ENCODE measurements at regions not wholly inside any gene's neighbourhood (a gene's known extent, or its start where the extent isn't known, plus 50 kb on each side); places are given as distances from the start of the nearest gene placed in this dataset.
"Not testable (repeated sequence)": the region's sequence is repeated elsewhere in the genome, so short reads cannot be mapped to it uniquely, and the experiment has no call there.

DNA sequence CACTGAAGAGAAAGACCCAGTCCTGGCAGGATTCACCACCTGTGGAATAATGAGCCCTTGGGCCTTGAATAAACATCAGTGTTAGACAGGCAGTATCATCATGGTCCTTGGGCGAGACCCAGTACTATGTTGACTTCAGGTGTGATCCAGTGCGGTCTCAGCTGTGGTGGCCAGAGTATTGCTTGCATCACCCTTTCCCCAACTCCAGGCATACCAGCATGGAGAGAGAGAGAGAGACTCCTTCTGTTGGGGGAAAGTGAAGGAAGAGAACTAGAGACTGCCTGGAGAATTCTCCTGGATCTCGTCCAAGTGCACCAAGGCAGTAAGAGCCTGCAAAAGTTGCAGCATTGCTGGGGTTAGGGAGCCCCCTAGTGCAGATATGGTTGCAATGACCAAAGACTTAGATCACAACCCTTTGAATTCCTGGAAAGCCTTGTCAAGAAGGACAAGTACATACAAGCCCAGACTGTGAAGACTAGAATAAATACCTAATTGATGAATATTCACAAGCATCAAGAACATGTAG is 61.1 kb upstream of the VAMP7 start:
- peak; percentile 79 for DNase-seq (ENCODE audit: low spot score)
- CTCF ChIA-PET = no interaction called here
- no peak overlapping the region for H3K4me3 ChIP-seq (ENCODE audit: low read depth, low read length, poor library complexity, severe bottlenecking)
- H3K4me1 ChIP-seq (ENCODE audit: insufficient read depth, low read length, poor library complexity, severe bottlenecking) = no peaks in the 10 kb centered on the region
- no peaks in the 10 kb centered on the region for H3K36me3 ChIP-seq (ENCODE audit: insufficient read depth, low read length, poor library complexity, severe bottlenecking)
- no peak overlapping the region for H3K27ac ChIP-seq (ENCODE audit: low read depth, low read length, poor library complexity, severe bottlenecking)
- no peaks in the 10 kb centered on the region for H3K27me3 ChIP-seq (replicated peaks; ENCODE audit: insufficient read depth, low read depth, low read length, poor library complexity)
- POLR2A ChIA-PET (ENCODE audit: low non-redundant PET) = no interaction called here
- peak; percentile 70 for TF ChIP-seq CTCF (conservative IDR thresholded peaks at IDR 0.05; ENCODE audit: low read depth, low read length)
- TF ChIP-seq EZH2 (IDR thresholded peaks at IDR 0.05; ENCODE audit: borderline replicate concordance, low read depth, low read length, poor library complexity, severe bottlenecking) = no peak
- H3K9me3 ChIP-seq (ENCODE audit: low read depth, low read length, poor library complexity, severe bottlenecking) = no peaks in the 10 kb centered on the region
- BruUV-seq (replicated peaks) = no TSS peak
- intact Hi-C loops (cut with micrococcal nuclease; ENCODE audit: unreplicated experiment) = loop anchor here (1.0 to 5.0 kb wide), 2 partner anchors 726 to 903 kb away; no protein-coding TSS in a partner anchor

DNA sequence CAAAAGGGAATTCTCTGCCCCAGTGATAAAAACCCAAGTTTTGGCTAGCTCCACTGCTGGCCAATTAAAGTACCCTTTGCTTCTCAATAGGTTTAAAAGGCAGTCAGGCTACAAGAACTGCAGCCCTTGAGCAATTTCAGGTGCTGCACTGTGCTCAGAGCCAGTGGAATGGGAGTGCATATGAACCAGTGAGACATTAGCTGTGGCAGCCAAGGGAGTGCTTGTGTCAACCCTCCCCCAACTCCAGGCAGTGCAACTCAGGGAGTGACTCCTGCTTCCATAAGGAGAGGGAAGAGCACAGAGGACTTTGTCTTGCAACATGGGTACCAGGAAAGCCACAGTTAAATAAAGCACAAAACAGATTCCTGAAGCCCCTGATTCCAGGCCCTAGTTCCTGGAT is 61.6 kb upstream of the VAMP7 start:
- H3K9me3 ChIP-seq (ENCODE audit: low read depth, low read length, poor library complexity, severe bottlenecking) = no peaks in the 10 kb centered on the region
- ChIA-PET CTCF (no interaction called here), POLR2A (ENCODE audit: low non-redundant PET) (no interaction called here)
- no peaks in the 10 kb centered on the region for H3K27me3 ChIP-seq (replicated peaks; ENCODE audit: insufficient read depth, low read depth, low read length, poor library complexity)
- intact Hi-C loops (cut with micrococcal nuclease; ENCODE audit: unreplicated experiment) = no loop called here
- no peak overlapping the region for H3K4me3 ChIP-seq (ENCODE audit: low read depth, low read length, poor library complexity, severe bottlenecking)
- no peaks in the 10 kb centered on the region for H3K4me1 ChIP-seq (ENCODE audit: insufficient read depth, low read length, poor library complexity, severe bottlenecking)
- TF ChIP-seq EZH2 (IDR thresholded peaks at IDR 0.05; ENCODE audit: borderline replicate concordance, low read depth, low read length, poor library complexity, severe bottlenecking) (no peak), CTCF (conservative IDR thresholded peaks at IDR 0.05; ENCODE audit: low read depth, low read length) (no peak)
- no peaks in the 10 kb centered on the region for H3K36me3 ChIP-seq (ENCODE audit: insufficient read depth, low read length, poor library complexity, severe bottlenecking)
- H3K27ac ChIP-seq (ENCODE audit: low read depth, low read length, poor library complexity, severe bottlenecking) = no peak overlapping the region
- no TSS peak for BruUV-seq (replicated peaks)
- no peak for DNase-seq (ENCODE audit: low spot score)

DNA sequence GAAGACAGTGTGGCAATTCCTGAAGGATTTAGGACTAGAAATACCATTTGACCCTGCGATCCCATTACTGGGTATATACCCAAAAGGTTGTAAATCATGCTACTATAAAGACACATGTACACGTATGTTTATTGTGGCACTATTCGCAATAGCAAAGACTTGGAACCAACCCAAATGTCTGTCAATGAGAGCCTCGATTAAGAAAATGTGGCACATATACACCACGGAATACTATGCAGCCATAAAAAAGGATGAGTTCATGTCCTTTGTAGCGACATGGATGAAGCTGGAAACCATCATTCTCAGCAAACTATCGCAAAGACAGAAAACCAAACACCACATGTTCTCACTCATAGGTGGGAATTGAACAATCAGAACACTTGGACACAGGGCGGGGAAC is 66.8 kb upstream of the VAMP7 start:
- H3K4me3 ChIP-seq (ENCODE audit: low read depth, low read length, poor library complexity, severe bottlenecking); intact Hi-C loops (cut with micrococcal nuclease; ENCODE audit: unreplicated experiment); H3K36me3 ChIP-seq (ENCODE audit: insufficient read depth, low read length, poor library complexity, severe bottlenecking); BruUV-seq (replicated peaks); POLR2A ChIA-PET (ENCODE audit: low non-redundant PET); CTCF ChIA-PET; DNase-seq (ENCODE audit: low spot score); H3K27me3 ChIP-seq (replicated peaks; ENCODE audit: insufficient read depth, low read depth, low read length, poor library complexity); H3K27ac ChIP-seq (ENCODE audit: low read depth, low read length, poor library complexity, severe bottlenecking); H3K4me1 ChIP-seq (ENCODE audit: insufficient read depth, low read length, poor library complexity, severe bottlenecking); H3K9me3 ChIP-seq (ENCODE audit: low read depth, low read length, poor library complexity, severe bottlenecking): not testable (repeated sequence)

- Histone ChIP-seq H3K27me3 (replicated peaks; ENCODE audit: insufficient read depth, low read depth, low read length, poor library complexity) (no peaks in the 10 kb centered on the region), H3K4me3 (ENCODE audit: low read depth, low read length, poor library complexity, severe bottlenecking) (no peak overlapping the region), H3K4me1 (ENCODE audit: insufficient read depth, low read length, poor library complexity, severe bottlenecking) (no peaks in the 10 kb centered on the region), H3K9me3 (ENCODE audit: low read depth, low read length, poor library complexity, severe bottlenecking) (no peaks in the 10 kb centered on the region), H3K27ac (ENCODE audit: low read depth, low read length, poor library complexity, severe bottlenecking) (no peak overlapping the region), H3K36me3 (ENCODE audit: insufficient read depth, low read length, poor library complexity, severe bottlenecking) (no peaks in the 10 kb centered on the region)
- BruUV-seq (replicated peaks) = no TSS peak
- ChIA-PET CTCF (no interaction called here), POLR2A (ENCODE audit: low non-redundant PET) (no interaction called here)
- intact Hi-C loops (cut with micrococcal nuclease; ENCODE audit: unreplicated experiment) = no loop called here
- TF ChIP-seq CTCF (conservative IDR thresholded peaks at IDR 0.05; ENCODE audit: low read depth, low read length) = no peak
- TF ChIP-seq EZH2 (IDR thresholded peaks at IDR 0.05; ENCODE audit: borderline replicate concordance, low read depth, low read length, poor library complexity, severe bottlenecking) = no peak
- no peak for DNase-seq (ENCODE audit: low spot score)
These were observed 101.3 kb upstream of the VAMP7 start for GRCh38 chrX:155779831-155780230.

Measured in A673 (cell line).